ENCODE measurements at regions not wholly inside any gene's neighbourhood (a gene's known extent, or its start where the extent isn't known, plus 50 kb on each side); places are given as distances from the start of the nearest gene placed in this dataset.
A peak's percentile ranks its signal among the peaks of the same experiment; 100 is the strongest.

DNA sequence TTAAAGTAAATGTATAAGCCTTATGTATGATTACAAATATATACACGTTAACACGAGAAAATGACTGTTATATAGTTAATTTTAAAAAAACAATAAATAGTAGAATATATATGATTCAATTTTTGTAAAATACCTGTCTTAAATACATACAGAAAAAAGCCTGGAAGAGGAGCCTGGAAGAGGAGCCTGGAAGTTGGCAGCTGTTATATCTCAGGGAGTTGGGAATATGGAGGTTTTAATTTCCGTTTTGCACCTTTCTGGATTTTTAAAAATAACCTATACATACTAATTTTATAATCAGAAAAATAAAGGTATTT, 111.6 kb downstream of the WT1 start:
- no peak for DNase-seq

DNA sequence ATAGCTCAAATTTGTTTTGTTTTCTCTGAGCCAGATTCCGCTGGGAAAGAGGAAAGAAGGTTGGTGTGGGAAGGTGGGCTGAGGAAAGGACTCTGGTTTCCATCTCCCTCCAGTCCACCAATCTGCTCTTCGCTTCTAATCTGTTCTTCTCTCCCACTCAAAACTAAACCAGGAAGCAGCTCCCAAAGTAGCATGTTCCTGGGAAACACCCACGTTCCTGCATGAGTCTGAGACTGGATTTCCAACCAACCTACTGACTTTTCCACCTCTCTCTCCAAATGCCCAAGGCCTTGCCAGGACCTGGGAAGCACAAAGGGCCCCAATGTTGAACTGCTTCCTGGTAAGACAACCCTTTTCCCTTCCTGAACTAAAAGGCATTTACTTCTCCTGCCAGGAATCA, 110.2 kb downstream of the WT1 start:
- DNase-seq: no peak

DNA sequence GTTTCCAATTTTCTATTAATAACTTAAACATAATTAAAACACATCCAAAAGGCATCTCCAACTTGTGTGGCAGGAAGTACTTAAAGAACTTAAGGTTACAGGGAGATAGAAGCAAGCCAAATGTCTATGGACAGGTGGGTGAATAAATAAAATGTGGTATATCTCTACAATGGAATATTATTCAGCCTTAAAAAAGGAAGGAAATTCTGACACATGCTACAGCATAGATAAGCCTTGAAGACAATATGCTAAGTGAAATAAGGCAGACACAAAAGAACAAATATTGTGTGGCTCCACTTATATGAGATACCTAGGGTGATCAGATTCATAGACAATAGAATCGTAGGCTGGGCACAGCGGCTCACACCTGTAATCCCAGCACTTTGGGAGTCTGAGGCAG, 109.6 kb downstream of the WT1 start:
- DNase-seq: no peak

DNA sequence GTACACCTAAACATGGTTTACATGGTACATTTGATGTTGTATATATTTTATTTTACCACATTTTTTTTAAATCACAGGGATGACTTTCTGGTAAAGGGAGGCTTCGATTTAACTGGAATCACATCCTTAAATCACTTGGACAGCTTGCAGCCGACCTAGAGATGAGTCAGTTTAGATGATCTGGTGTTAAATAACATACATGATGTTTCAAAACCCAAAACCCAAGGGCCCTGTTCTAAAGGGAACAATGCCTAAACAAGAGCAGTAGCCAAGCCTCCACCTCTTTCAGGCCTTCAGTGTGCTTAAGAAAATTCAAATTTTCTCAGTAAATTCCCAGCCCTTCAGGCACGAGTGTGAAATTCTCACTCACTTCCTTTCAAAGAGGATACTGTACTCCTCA, 108.8 kb downstream of the WT1 start:
- DNase-seq: no peak

DNA sequence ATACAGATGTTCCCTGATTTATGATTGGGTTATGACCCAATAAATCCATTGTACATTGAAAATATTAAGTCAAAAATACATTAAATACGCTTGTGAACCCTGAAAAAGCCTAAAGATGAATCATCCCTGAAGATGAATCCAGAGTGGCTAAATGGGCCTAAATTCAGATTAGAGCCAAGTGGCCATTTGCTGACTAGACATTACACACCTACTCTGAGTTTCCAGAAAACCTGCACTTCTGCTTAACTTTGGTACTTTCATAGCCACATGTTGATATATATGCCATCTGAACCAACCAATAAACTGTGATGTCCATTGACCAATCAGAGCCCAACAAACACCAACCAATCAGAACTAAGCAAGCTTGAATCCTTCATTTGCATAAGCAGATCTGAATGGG, 106.9 kb downstream of the WT1 start:
- DNase-seq: no peak

DNA sequence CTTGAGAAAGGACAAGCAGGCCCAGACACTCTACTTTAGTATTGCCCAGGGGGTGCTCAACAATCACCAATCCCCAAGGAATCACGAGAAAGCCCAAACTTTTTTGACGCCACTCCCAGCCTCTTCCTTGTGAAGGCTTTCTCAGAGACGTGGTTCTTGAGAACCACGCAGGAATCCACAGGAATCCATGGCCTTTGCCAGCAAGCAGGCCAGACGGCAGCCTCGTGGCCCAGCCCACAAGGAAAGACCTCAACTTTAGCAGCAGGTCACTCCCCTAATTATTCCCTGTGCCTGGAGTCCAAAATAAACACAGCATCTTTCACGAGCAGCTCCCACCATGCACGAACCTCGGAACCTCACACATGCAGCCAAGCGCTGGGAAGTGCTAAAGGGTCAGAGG, 104.2 kb downstream of the WT1 start:
- DNase-seq: no peak

DNA sequence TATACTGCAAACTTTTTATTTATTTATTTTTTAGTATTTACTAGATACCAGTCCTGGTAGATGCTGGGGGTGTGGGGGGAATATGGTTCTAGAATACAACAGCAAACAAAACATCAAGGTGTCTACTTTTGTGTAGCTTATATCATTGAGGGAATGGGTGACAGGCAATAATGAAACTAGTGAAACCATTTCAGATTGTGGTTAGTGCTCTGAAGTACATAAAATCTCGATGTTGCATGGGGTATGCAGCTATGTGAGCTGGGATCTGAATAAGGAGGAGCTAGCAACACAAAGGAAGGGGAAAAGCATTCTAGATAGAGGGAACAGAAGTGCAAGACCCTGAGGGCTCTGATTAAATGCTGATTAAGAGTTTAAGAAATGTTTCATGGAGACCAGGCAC, 103.5 kb downstream of the WT1 start:
- DNase-seq: no peak

DNA sequence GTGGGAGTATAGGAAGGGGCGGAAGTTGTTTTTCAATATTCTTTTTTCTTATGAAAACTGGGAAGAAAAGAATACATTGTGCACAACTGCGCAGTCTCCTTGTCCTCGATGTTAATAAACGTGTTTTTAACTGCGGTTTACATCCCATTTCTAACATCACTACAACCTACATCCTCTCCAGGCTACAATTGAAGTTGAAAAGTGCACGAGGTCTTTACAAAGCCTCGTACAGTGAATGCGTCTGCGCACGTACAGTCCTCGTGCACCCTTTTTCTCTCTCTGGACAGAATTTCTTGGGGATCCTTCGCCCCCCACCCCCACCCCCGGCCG, 102.4 kb downstream of the WT1 start:
- DNase-seq: no peak

DNA sequence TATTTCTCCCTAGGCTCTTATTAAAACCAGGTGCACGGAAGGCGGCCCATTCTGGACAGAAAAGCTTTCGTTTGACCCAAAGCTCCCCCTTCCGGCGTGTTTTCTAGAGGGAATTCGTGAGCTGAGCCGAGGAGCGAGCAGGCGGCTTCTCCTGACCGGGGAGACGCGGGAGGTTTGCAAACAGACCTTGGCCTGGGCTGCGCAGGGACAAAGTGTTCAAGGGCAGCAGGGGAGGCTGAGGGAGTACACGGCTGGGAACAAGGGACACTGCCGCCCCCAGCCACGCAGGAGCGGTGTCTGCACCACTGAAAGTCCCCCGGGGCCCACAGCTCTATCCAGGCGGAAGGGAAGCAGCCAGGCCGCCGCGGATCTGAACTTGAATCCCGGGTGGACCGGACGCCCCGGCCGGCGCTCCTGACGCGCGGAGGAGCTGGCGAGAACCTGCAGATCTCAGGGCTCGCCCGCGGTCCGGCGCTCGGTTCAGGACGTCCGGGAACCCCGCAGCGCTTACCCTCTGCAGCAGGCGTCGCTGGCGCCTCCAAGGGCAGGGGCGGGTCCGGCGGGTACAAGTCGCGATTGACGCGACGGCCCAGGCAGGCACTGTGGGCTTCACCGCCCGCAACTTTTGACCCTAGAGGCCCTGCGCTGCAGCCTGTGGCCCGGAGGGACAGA, 101.9 kb downstream of the WT1 start:
- DNase-seq: peak; percentile 22

DNA sequence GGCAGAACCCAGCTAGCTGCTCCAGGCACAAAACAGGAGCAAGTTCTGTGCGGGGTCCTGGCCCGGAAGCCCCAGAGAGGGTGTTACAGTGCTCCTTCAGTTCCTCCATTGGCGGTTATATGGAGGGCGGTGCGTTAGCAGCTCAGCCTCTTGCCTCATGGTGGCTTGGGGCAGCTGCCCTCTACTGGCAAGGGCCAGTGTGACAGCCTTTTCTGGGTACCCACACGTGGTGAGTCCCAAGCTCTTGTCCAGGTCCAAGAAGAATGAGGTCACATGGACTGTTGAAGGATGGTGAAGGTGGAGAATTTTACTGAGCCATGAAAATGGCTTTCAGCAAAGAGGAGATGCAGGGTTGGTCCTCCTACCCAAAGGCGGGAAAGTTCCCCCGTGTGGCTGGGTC, 100.5 kb downstream of the WT1 start:
- peak; percentile 3 for DNase-seq

All from CD4-positive, alpha-beta T cell treated with Interleukin-12 subunit alpha and Interleukin-12 subunit beta, for 1 hour (primary cell).